ENCODE measurements at regions not wholly inside any gene's neighbourhood (a gene's known extent, or its start where the extent isn't known, plus 50 kb on each side); places are given as distances from the start of the nearest gene placed in this dataset.

DNA sequence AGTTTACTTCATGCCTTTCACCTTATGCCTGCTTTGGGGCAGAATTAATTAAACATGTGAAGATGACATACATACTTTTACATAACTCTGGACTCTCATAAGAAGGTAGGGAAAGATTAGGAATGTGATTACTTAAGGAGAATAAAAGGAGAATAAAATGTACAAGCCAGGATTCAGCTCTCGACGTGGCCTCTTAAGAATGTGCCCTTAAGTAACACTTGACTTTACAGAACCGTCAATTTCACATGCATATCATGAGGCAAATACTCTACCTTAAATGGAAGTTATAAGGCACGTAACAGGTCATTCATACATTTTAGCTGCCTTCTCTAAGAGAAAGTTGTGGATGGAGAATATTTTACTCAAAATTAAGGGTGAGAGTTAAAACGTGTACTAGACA lies 263.7 kb upstream of the LMCD1 start:
- TF ChIP-seq CTCF (IDR thresholded peaks at IDR 0.05), result no peak
- no peak for TF ChIP-seq POLR2AphosphoS5 (IDR thresholded peaks at IDR 0.05)

Data from stomach (tissue), 4 donors.